ENCODE measurements at regions not wholly inside any gene's neighbourhood (a gene's known extent, or its start where the extent isn't known, plus 50 kb on each side); places are given as distances from the start of the nearest gene placed in this dataset.
A peak's percentile ranks its signal among the peaks of the same experiment; 100 is the strongest.

DNA sequence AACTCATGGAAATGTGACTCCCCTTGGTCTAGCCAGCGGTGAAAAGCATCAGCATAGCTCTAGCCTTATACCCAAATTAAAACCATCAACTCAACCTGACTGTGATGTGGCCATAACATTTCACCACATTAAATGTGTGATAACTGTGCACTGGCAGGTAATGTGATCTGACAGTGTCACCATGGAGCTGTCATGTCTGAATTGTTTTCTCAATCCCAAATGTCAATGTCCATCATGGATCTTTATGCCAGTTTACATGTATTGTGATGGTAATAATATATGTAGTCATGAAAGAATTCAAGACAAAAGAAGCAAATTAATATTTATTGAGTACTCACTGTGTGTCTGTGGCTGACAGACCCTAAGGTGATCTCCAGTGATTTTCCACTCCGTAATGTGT is 213.4 kb upstream of the EOMES start:
- DNase-seq (ENCODE audit: low spot score) (no peak), FAIRE-seq (no peak)

GRCh38 chr3:27939521-27939920 is 217.4 kb upstream of the EOMES start:
- no peak for FAIRE-seq
- DNase-seq (ENCODE audit: low spot score), result no peak

DNA sequence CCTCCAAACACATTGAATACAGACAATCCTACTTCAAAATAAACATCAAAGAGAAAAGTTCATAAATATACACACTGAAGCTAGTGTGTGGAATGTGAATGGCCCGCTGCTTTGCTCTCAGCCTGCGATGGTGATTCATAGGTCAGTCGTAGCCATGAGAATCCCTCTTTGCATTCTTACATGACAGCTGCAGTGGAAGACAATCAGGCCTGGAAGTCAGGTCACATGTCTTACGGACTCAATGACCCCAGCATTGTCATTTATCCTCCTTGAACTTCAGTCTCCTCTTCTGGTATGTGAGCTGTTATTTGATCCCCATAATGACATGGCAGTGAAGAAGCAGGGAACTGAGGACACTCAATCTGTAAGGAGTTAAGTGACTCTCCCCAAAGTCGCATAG is 217.8 kb upstream of the EOMES start:
- FAIRE-seq (no peak), DNase-seq (ENCODE audit: low spot score) (no peak)

- peak; percentile 17 for DNase-seq (ENCODE audit: low spot score)
- no peak for FAIRE-seq
Observed at GRCh38 chr3:27943106-27943505, 221.0 kb upstream of the EOMES start.

GRCh38 chr3:27945229-27945628 is 223.1 kb upstream of the EOMES start:
- DNase-seq (ENCODE audit: low spot score) (no peak), FAIRE-seq (no peak)

- no peak for DNase-seq (ENCODE audit: low spot score)
- no peak for FAIRE-seq
Observed at GRCh38 chr3:27960133-27960532, 238.0 kb upstream of the EOMES start.

DNA sequence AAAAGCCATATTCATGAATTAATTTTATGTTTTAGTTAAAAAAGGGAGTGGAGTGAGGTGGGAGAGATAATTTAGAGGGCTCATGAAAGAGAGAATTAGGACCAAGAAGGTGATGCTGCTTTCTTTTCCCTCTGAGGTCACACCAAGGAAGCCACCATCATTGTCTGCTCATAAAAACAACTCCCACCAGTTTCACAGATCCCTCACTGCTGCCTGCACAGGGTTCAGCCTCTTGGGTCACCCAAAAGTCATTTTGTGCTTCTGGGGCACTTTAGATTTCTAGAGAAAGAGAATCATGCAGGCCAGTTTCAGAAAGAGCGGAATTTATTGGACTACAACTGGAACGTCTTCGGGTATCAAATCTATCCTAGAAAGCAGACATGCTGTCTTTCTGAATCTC is 241.4 kb upstream of the EOMES start:
- FAIRE-seq (no peak), DNase-seq (ENCODE audit: low spot score) (no peak)

DNA sequence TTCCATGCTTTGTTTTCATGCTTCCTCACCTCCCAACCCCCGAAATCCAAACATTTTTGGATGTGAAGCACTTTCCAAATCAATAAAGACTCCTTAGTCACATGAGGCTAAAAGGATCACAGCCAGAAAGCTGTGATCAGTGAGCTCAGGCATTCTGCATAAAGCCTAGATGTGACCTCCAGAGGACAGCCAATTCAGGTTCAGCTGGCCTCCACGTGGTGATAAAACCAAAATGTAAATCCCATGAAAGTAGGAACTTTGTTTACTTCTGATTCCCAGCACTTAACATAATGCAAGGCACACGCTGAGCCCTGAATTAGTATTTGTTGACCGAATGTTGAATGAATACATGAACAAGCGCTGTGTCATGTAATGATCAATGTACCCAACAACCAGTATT is 249.5 kb upstream of the EOMES start:
- FAIRE-seq (no peak), DNase-seq (ENCODE audit: low spot score) (no peak)

- FAIRE-seq (no peak), DNase-seq (ENCODE audit: low spot score) (no peak)
Observed at GRCh38 chr3:27976933-27977332, 254.8 kb upstream of the EOMES start.

GRCh38 chr3:27978440-27978839 is 256.3 kb upstream of the EOMES start:
- no peak for FAIRE-seq
- no peak for DNase-seq (ENCODE audit: low spot score)

DNA sequence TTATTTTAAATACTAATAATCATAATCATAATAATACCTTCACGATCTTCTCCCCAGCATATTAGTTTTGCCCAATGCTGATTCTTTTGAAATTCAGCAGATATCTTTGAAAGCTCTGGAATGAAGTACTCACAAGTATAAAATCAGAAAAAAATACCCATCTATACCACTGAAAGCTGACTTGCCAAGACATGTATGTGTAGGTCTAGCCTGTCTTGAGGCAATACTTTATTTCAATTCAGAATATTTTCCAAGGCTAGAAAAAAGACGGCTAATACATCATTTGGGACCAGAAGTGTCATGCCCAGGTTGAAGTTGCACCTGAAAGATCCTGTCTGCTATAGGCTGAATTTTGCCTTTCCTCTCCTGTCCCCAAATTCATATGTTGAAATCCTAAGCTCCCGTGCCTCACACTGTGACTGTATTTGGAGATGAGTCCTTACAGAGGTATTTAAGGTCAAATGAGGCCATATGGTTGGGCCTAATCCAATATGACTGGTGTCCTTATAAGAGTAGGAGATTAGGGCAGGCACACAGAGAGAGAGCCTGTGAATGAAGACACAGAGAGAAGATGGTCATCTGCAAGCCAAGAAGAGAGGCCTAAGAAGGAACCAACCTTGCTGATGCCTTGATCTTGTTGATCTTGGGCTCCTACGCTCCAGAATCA is 255.9 kb upstream of the CMC1 start:
- DNase-seq (ENCODE audit: low spot score) (no peak), FAIRE-seq (no peak)

GRCh38 chr3:27986234-27986879 is 255.1 kb upstream of the CMC1 start:
- DNase-seq (ENCODE audit: low spot score) (no peak), FAIRE-seq (no peak)

DNA sequence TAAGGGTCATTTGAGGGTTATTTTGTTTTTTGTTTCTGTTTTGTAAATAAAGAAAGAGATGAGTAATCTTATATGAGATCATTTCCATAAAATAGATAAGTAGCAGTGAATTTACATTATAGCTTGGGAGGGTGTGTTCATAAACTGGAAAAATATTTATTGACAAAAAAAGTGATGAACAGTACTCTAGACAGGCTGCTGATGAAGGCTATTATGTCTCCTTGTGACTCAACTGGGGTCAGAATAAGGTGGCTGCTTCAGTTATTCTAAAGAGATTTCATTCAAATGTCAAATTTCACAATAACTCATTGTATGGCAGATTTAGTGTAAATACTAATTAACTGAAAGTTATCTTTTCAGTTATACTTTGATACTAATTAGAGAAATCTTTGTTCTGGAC is 251.1 kb upstream of the CMC1 start:
- DNase-seq (ENCODE audit: low spot score) (no peak), FAIRE-seq (no peak)

DNA sequence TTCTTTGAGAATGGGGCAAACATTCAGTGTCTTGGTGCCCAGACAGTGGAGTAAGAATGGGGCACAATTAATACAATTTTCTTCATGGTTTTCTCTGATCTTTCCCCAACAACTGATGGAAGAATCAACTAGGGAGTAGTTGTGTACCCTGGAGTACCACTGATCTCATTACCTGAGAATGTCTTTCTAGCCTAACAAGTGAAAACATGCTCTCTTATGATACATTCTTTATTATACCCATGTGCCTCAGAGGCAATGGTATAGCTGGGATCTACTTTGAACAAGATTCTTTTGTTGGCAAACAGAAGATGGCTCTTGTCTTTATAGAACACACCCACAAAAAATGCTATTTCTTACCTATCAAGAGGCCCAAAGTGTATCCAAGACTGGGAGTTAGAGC is 250.6 kb upstream of the CMC1 start:
- FAIRE-seq, result no peak
- no peak for DNase-seq (ENCODE audit: low spot score)

- DNase-seq (ENCODE audit: low spot score) (no peak), FAIRE-seq (no peak)
Observed at GRCh38 chr3:27993051-27993450, 248.4 kb upstream of the CMC1 start.

GRCh38 chr3:28000608-28001007 is 240.8 kb upstream of the CMC1 start:
- DNase-seq (ENCODE audit: low spot score) (no peak), FAIRE-seq (no peak)

DNA sequence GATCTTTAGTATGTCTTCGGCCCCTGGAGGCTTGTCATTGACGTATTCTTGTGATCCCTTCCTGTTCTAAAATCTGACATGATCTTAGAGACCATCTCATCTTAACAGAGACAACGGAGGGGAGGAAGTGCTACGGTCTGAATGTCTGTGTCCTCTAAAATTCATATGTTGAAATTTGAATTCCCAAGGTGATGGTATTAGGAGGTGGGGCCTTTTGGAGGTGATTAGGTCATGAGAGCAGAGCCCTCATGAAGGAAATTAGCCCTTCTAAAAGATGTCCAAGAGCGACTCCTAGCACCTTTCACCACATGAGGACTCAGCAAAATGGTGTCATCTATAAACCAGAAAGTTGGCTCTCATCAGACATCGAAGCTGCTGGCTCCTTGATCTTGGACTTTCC is 233.2 kb upstream of the CMC1 start:
- FAIRE-seq, result no peak

DNA sequence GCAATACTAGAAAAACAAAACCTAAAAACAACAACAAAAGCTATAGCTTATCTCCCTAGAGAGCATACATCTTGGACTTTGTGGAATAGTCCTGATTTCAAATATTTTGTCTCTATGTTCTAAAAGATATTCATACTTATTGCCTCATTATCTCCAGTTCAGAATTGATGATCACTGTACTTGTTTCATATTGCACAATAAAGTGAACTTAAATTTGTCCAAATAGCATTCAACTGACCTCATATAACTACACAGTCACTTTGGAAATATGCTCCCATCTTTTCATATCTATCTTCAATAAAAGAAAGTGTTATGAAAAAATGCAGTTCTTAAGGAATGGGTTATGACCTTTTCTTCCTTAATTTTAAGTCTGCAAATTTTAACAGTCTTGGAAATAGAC is 228.6 kb upstream of the CMC1 start:
- DNase-seq (ENCODE audit: low spot score), result no peak
- no peak for FAIRE-seq

More for the DNA sequence above, 233.2 kb upstream of the CMC1 start:
- no peak for DNase-seq (ENCODE audit: low spot score)

DNA sequence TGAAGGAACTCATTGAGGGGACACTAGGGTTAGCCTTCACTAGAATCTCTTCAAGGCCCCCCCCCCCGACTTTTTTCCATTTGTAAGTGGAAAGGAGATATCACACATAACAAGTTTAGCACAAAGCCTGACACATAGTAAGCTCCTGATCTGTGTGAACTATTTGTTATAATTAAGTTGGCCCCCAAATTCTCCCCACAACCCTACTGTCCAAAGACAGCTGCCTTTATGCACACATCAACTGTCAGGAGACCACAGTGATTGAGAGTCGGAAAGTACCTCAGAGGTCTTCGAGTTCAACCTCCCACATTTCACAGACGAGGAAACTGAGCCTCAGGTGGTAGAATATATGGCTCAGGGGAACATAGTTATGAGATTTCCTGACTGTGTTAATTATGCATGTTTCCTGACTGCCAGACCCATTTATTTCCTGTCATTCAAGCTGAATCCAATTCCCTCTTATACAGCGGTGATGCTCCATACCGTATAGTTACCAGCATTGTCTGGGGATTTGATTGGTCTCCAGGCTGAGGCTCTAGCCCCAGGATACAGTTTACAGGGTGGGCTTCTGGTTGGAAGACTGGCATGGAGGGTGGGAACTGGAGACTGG is 227.4 kb upstream of the CMC1 start:
- no peak for DNase-seq (ENCODE audit: low spot score)
- FAIRE-seq, result no peak

GRCh38 chr3:28018925-28019718 is 222.3 kb upstream of the CMC1 start:
- DNase-seq (ENCODE audit: low spot score) (no peak), FAIRE-seq (no peak)

DNA sequence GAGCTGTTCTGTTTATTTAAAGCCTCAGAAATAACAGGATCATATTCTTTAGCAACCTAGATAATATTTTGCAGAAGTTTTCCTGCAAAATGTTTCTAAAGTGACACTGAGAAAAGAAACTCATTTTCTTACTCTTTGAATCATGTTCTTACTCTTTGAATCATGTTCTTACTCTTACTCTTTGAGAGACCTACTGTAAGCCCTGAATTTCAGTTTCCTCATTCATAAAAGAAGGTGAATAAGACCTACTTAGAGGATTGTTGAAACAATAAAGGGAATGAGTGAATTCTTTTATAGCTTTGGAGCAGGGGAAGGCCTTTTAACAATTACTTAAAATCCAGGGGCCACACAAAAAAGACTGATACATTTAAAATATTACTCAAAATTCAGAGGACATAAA is 221.7 kb upstream of the CMC1 start:
- no peak for FAIRE-seq
- no peak for DNase-seq (ENCODE audit: low spot score)

- no peak for DNase-seq (ENCODE audit: low spot score)
- FAIRE-seq, result no peak
Observed at GRCh38 chr3:28022916-28023315, 218.5 kb upstream of the CMC1 start.

Data from urothelium cell line (cell line).